ENCODE measurements at regions not wholly inside any gene's neighbourhood (a gene's known extent, or its start where the extent isn't known, plus 50 kb on each side); places are given as distances from the start of the nearest gene placed in this dataset.

GRCh38 chr15:72939514-72940228 is 112.6 kb upstream of the NEO1 start:
- TF ChIP-seq POLR2A (IDR thresholded peaks at IDR 0.05) (no peak), CTCF (IDR thresholded peaks at IDR 0.05) (no peak)
